ENCODE measurements at regions not wholly inside any gene's neighbourhood (a gene's known extent, or its start where the extent isn't known, plus 50 kb on each side); places are given as distances from the start of the nearest gene placed in this dataset.
"Not testable (repeated sequence)": the region's sequence is repeated elsewhere in the genome, so short reads cannot be mapped to it uniquely, and the experiment has no call there.

DNA sequence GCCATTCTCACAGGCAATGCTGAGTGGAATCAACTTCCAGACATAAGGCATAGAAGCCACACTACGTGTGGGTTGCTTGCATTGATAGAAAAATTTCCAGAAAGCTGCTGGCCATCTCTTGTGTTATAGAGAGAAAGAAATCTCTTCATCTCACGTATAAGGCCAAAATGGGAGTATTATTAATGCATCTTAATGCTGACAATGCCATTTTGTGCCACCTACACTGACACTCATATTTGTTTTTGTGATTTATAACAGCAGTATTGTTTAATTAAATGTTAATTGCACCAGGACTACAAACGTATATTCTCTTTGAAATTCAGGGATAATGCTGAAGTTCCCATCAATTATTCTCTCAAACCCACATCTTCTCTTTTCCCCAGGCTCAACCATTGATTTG, 56.1 kb upstream of the TMEM132D start:
- CTCF ChIA-PET = no interaction called here
- POLR2A ChIA-PET = no interaction called here

DNA sequence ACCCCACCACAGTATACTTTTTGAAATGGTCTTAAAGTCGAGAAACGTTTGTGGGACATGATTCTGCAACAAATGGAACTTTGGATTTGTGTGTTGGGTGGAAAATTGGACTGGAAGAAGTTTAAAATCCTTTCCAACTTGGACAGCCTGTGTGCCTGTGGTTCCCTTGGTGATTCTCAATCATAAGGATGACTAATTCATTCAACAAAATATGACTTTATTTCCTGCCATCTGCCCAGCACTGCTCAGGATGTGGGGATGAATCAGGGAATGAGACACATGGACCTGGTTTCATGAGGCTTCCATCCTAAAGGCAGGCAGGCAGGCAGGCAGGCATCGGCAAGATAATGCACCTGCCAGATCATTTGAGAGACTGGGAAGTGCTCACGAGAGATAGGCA, 57.3 kb upstream of the TMEM132D start:
- CTCF ChIA-PET = no interaction called here
- POLR2A ChIA-PET = no interaction called here

DNA sequence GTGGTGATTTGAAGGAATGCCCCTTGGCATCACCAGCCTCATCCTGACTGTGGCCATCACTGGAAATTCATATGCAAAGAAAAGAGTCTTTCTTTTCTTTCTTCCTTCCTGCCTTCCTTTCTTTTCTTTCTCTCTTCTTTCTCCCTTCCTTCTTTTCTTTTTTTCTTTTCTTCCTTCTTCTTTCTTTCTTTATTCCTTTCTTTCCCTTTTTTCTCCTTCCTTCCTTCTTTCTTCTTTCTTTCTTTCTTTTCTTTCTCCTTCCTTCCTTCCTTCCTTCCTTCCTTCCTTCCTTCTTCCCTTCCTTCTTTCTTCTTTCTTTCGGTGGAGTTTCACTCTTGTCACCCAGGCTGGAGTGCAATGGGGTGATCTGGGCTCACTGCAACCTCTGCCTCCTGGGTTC, 58.0 kb upstream of the TMEM132D start:
- ChIA-PET CTCF (no interaction called here), POLR2A (no interaction called here)

DNA sequence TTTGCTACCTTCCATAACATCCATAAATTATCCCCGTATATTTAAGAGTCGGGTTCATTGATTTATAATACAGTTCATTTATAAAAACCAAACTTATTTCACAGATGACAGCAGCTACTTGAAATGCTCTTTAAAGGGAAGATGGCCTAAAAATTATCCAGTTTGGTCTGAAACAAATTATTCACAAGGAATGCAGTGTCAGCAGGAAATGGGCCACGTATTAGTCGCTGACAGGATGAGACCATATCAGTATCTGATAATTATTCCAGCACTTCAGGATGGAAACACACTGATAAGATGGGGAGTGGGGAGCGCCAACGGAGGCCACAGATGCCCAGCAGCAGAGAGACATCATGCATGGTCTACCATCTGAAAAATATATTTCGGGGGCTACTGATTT, 60.5 kb upstream of the TMEM132D start:
- ChIA-PET CTCF (no interaction called here), POLR2A (no interaction called here)

DNA sequence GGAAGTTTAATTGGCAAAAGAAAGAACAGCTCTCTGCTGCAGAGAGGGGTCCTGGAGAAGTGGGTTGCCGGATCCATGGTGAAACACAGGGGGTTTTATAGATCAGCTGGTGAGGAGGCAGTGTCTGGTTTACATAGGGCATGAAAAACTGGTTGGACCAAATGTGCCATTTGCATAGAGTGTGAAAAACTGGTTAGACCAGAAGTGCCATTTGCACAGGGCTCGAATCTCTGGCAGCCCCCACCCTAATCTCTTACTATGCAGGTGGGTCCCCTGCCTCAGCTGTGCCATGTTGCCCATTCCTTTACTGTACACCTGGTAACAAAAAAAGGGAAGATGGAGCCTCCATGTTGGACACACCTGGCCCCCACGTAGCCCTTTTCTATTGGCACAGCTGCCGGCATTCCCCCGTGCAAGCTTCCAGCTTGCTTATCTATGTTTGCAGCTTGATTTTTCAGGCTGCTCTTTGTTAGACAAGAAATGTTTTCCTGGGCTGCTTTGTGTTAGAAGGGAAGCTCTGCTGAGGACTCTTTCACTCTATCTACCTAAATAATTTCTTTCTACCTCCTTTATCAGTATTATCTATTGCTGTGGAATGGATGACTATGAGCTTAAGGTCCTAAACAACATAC, 61.1 kb upstream of the TMEM132D start:
- POLR2A ChIA-PET = no interaction called here

DNA sequence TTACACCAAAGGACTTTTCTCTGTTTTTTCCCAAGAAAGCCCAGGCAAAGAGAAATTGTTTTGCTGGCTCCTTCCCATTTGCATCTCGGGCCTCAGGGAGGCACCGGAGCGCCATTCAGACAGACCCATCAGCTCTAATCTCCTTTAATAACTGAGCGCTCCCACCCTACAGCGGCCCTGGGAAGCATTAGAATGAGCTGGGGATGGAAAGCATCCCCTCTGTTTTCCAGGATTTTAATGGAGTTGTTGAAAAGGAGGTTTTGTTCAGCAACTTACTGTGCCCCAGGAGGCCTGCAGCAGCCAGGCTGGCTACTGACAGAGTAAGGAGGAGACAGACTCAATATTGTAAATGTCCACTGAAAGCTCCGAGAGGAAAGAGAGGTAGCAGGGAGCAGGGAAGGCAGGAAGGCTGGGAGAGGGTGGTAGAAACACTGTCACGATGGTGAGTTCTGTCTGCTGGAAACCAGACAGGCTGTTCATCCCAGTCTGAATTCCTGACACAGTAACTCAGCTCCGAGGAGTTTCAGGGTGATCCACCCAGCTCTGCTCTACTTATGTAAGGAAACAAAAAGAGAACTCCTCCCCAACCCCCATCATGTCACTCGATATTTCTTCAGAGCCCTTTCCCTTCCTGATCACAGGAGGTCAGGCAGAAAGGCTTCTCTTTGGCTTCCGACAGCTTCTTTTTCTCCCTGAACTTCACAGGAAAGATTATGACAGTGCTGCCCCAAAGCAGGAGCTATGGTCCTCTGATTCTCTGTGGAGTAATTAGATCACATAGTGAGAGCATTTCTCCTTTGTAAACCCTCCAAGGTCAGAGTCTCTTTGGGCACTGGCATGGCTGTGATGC, 62.5 kb upstream of the TMEM132D start:
- ChIA-PET POLR2A (no interaction called here), CTCF (no interaction called here)

More for the DNA sequence above, 61.1 kb upstream of the TMEM132D start:
- CTCF ChIA-PET = no interaction called here

DNA sequence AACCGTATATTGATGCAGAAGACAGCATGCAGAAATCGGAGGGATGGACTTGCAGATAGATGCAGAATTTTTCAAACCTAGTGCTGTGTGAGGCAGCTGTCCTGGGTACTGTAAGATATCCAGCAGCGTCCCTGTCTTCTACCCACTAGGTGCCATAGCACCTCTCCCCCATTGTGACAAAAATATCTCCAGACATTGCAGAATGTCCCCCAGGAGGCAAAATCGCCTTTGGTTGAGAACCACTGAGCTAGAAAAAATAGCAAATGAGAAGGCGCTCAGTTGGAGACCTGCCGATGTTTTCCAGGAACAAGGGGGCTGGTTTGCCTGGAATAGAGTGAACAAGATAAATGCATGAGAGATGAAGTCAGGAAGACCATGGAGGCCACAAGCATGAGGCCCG, 67.9 kb upstream of the TMEM132D start:
- ChIA-PET POLR2A (no interaction called here), CTCF (no interaction called here)

DNA sequence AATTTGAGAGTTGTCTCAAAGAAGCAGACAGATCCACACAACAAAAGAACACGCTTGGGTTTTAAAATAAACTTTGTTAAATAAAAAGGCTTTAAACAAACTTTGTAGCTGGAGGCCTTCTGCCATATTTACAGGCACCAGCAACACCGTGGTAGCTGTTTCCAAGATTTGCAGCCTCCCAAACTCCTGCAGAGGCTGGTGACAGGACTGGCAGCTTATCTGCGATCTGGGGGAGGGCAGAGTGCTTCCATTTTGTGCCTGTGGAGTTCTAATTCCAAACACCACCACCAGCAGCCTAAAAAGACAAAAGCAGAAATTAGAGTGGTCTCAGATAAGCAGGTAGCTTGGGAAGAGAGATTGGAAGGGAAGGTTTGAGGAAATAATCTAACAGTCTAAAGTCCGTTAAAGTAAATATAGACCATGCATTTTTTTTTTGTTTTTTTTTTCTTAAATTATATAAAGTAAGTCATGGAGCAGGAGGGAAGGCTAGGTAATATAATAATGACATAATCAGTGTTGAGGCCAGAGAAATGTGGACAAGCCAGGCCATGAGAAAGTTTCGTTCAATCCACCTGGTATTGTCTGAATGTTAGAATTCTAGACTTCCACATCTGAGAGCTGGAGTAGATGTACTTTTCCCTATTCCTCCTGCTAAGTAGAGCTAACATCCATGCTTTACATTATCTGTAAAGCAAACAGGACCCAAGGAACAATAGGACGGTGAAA, 69.6 kb upstream of the TMEM132D start:
- CTCF ChIA-PET = no interaction called here
- POLR2A ChIA-PET = no interaction called here

DNA sequence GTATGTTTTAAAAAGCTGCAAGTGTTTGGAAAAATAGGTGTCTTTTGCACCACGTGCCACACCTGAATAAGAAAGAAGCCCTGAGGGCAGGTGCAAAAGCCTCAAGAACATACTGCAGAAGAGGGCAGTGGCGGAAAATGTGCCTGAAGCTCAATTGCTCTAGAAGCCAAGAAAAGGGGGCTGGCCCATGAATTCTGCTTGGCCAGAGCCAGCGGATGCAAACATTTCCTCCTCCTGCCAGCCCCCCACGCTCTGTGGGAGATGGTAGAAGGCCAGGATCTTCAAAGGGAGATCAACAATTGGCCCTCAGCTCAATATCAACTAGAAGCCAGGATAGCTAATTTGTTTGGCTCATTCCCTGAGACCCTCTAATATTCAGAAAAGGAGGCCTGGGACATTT, 80.3 kb upstream of the TMEM132D start:
- POLR2A ChIA-PET = no interaction called here
- CTCF ChIA-PET = interaction anchor here (0.6 kb wide), 2 partner anchors 188 to 566 kb away, joined by 3 read pairs; no protein-coding TSS in a partner anchor

DNA sequence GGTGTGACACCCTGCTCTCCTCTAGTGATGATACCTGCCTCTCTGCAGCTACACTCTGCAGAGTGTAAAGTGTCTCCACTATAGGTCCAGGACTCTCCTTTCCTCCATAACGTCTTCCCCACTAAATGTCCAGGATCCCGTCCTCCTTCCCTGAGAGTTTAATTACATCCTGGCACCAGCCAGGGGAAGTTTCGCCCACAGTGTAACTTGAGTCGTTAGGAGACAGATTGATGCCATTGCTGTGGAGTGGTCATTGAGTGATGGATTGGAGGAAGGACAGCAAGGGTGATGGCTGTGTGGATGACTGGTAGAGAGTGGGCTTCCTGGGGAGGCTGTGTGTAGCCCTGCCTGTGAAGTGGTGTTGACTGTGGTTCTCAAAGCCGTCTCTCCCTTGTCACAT, 84.0 kb upstream of the TMEM132D start:
- POLR2A ChIA-PET = no interaction called here
- CTCF ChIA-PET = no interaction called here

DNA sequence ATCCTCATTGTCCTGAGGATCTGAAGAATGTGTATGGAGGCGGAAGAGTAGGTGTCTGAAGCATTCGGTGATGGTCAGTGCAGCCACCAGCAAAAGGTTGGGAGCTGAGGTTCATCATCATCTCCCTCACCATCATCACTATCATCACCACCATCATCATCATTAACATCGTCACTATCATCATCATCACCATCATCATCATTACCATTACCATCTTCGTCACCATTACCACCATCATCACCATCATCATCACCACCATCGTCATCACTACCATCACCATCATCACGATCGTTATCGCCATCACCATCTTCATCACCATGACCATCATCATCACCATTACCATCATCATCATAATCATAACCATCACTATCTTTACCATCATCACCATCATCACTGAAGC, 90.8 kb upstream of the TMEM132D start:
- ChIA-PET POLR2A (no interaction called here), CTCF (no interaction called here)

DNA sequence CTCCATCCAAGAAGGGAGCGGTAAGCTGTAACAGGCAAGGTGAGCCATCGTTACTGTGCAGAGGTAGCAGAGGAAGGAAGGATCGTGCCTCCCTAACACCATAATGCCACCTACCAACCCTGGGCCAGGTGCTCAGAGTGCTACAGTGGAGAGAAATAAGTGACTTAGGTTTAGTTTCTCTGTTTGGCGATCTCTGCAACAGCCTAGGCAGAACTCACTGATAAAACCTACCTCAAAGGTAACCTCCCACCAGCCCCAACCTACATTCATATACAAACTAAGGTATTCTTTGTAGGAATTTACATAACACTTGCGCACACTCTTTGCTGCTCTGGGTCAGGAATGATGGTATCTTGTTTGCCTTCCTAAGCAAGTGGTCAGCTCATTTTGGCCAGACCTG, 93.4 kb upstream of the TMEM132D start:
- ChIA-PET POLR2A (no interaction called here), CTCF (no interaction called here)

DNA sequence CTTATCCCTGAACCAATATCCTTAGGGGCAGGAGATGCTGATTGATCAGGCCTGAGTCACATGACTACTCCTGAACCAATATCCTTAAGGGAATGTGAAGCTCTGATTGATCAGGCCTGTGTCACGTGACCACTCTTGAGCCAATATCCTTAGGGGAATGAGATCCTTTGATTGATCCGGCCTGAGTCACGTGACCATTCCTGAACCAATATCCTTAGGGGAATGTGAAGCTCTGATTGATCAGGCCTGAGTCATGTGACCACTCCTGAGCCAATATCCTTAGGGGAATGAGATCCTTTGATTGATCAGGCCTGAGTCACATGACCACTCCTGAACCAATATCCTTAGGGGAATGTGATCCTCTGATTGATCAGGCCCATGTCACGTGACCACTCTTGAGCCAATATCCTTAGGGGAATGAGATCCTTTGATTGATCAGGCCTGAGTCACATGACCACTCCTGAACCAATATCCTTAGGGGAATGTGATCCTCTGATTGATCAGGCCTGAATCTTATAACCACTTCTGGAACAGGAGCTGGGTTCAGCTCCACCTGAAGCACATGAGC, 100.6 kb upstream of the TMEM132D start:
- POLR2A ChIA-PET, CTCF ChIA-PET: not testable (repeated sequence)

DNA sequence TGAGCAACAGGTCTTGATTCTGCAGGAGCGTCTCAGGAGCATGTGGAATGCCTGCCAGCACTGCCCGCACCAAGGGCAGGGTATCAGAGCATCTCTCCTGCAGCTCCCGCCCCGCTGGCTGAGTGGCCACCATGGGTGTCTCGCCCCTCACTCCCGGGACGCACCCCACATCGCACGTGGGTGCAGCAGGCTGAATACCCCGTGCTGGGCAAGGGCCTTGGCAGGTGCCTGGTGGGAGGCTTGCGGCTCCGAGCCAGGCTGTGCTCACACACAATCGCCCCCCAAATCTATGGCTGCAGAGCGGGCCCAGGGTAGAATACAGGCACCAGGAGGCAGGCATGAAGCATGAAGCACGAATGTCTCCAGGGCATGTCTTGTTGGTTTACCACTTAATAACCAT, 103.9 kb upstream of the TMEM132D start:
- POLR2A ChIA-PET = no interaction called here
- CTCF ChIA-PET = no interaction called here

DNA sequence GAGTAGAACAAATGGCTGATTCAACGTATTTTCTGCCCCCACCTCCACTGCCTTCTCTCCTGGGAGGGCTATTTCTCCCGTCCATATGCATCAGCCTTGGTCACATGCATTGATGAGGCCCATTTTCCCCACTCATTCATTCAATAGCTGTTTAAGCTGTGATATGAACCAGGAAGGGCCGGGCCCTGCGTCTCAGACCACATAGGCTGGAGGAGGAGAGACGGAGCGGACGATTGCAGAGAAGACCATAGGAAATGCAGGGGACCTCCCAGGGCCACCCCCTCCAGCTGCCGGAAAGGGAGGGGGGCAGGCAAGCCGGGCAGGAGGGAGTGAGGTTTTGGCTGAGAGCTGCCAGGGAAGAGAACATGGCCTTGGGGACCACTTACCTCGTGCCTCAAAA, 104.4 kb upstream of the TMEM132D start:
- ChIA-PET CTCF (no interaction called here), POLR2A (no interaction called here)

DNA sequence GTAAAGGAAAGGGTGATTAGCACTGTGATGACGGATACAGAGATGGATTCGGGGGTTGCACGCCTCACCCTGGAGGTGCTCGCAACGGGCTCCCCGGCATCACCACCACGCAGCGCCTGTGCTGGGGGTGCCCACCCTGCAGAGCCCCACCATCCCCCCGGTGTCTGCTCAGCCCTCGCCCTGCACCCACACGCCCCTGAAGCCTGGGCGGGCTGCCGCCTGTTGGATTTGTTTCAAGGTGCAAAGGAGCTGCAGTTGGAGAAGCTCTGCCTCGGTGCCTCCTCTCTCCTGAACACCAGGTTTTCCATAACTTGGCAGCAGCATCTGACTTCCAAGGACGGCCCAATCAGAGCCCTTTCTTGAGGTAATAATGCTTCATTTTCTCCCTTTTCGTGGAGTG, 106.1 kb upstream of the TMEM132D start:
- ChIA-PET POLR2A (no interaction called here), CTCF (no interaction called here)

DNA sequence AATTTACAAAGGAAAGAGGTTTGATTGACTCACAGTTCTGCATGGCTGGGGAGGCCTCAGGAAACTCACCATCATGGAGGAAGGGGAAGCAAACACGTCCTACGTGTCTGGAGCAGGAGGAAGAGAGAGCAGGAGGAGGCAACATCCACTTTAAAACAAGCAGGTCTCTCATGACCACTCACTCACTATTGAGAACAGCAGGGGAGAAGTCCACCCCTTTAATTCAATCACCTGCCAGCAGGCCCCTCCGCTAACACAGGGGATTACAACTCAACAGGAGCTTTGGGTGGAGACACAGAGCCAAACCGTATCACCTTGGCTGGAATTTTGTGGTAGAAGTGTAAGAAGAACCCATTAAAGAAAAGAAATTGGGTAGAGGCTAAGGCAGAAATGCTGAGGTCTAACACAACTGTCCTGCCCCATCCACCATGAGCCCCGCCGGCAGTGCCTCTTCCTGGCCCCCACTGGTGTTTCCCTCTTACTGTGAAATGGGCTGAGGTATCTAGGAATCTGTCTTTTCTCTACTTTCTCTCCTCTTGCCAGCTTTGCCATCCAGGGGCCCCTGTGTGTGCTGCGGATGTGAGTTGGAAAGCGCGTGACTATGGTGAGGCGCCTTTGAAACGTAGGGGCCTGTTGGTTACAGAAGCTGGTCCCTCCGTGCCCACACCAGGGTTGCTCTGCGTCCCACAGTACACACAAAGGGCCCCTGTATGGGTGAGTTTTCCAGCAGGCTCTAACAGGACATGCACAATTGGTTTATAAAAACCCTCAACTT, 108.0 kb upstream of the TMEM132D start:
- CTCF ChIA-PET = no interaction called here
- POLR2A ChIA-PET = no interaction called here

DNA sequence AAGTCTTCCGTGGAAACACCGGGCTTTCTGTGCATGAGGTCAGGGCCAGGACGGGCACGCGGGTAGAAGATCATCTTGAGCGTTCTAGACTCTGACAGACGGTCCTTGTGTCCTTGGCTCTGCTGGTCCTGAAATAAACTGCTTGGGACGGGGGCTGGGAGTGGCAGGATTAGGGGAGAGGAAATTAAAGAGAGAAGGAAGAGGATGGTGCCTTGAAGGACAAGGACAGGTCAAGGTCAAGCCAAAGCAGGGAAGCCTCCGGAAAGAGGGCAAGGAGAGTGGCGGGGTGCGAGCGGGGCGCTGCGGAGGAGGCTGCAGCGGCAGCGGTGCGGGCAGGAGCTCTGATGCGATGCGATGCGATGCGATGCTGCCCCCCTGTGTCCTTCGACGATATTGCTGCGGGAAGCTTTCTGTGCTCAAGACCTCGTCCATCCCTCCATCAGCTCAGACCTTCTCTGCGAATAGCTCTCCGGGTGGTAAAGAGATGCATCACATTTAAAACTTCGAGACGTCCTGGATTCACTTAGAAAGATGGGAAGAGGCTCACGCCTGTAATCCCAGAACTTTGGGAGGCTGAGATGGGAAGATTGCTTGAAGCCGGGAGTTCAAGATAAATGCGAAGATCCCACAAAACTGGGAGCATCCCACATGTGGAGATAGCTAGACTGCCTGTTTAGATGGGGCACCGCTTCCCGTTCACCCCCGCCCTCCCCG, 110.1 kb upstream of the TMEM132D start:
- ChIA-PET POLR2A (no interaction called here), CTCF (no interaction called here)

DNA sequence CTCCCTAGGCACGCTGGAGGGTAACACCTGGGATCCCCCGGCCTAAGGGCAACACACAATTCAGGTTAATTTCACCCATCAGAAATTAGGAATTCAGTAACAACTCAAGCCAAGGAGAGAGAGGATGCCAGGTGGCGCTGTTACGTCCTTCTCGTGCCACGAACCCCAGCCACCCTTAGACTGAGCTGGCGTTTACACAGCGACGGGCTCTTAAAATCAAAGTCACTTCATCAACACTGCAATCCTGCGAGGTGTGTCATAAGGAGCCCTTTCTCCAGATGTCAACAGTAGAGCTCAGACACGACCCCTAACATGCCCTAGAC, 110.6 kb upstream of the TMEM132D start:
- CTCF ChIA-PET = no interaction called here
- POLR2A ChIA-PET = no interaction called here

DNA sequence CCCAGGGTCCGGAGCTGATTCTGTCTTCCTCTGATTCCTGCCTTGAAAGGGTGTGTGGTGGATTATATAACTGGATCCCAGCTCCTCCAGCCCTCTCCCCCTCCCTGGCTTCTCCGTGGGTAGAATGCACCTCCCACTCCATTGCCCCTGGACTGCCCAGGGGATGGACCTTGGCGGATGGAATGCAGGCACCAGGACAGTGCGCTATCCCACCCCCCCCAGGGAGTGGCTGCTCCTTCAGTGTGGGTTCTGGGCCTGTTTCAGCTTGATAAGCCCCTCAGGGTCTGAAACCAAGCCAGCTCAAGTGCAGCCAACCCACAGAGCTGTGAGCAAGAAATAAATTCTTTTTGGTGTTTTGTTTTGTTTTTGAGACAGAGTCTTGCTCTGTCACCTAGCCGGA, 112.4 kb upstream of the TMEM132D start:
- ChIA-PET CTCF (no interaction called here), POLR2A (no interaction called here)

Measured in activated CD8-positive, alpha-beta memory T cell treated with anti-CD3 and anti-CD28 coated beads for 36 hours (primary cell).